Frontal cortex (tissue), 3 donors: ENCODE measurements at regions not wholly inside any gene's neighbourhood (a gene's known extent, or its start where the extent isn't known, plus 50 kb on each side); places are given as distances from the start of the nearest gene placed in this dataset.

Experiments used
- DNase-seq, 2 donors: peaks; one replicate each; pipeline ENCODE4 v3.0.0; 2012; ENCODE audit warnings: low spot score in 2 of 2
- FAIRE-seq: peaks from 2 replicates; lab custom pipeline; 2012; peaks lifted over from hg19 to GRCh38; lab: Jason Lieb, UNC
- donor health status: control.
- donor health status: control.
- donor health status: control.

DNA sequence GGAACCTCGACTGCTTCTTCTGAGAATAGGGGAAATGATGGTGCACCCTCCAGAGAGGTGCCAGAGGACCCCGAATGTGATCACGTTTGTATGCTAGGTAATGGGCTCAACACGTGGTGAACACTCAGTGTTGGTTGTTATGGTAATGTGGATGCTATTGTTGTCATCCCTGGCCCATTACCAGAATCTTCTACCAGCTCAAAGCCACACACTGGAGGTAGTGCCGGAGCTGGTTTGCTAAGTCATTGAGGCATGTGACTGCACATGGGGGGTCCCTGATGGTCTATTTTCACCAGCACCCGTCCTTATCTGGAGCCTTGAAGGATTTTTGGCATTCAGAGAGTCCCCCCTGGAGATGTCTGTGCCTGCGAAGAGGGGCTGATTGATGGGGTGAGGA is 119.1 kb upstream of the CD82 start:
- FAIRE-seq: no peak

DNA sequence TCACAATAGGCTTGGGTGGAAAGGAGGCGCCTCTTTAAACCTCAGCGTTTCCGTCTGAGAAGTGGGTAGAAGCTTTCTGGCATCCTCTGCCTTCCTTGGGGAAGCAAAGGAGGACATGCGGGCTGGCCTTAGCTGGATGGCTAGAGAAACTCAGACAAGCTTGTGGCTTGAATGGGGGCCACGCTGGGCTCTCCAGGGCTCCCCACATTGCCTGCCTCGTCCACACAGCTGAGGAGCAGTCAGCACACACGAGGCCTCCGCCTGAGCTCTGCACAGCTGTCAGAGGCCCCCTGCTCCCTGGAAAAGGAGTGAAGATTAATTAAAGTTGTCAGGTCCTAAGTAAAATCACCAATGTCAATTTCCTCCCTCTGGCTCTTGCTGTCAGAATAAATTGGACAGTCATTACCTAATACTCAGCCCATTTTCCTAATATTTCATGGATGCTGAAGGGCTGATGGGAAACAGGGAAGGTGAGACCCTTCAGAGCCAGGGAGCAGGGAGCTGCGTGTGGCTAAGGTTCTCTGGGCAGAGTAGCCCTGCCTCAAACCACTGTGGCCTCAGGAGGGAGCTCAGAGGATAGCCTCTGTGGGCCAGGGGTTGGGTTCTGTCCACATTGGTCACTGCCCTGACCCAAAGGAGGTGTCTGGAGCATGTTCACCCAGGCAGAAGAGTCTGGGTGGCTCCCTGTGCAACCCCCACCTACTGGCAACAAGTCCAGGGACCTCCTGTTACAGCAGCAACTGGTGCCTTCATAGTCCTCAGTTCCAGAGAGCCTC is 118.3 kb upstream of the CD82 start:
- no peak for FAIRE-seq
- no peak for DNase-seq

More for the DNA sequence above, 119.1 kb upstream of the CD82 start:
- DNase-seq: no peak

DNA sequence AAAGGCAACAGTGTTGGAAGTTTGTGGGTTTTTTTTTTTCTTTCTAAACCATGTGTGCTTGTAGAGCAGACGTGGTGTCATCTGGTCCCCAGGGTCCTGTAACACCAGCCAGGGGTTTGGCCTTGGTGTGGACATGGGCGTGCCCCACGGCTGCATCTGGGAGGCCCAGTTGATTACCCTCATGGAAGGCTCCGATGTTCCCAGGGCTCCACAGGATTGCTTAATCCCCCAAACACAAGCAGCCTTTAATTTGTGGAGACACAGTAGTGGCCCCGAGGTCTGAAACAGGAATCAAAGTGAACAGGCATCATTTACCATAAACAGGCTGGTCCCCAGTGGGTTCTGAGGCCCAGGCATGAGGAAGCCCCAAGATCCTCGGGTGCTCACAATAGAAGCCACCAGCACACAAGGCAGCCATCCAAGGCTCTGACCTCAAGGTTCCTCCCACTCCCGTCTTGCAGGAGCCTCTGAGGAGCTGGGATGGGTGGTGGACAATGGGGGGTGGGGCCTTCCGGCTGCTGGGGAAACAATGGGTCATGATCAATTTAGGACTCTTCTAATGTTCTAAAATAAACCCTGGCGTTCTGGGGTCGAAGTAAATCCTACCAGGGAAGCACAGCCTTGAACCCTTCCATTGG is 115.0 kb upstream of the CD82 start:
- no peak for DNase-seq
- no peak for FAIRE-seq

DNA sequence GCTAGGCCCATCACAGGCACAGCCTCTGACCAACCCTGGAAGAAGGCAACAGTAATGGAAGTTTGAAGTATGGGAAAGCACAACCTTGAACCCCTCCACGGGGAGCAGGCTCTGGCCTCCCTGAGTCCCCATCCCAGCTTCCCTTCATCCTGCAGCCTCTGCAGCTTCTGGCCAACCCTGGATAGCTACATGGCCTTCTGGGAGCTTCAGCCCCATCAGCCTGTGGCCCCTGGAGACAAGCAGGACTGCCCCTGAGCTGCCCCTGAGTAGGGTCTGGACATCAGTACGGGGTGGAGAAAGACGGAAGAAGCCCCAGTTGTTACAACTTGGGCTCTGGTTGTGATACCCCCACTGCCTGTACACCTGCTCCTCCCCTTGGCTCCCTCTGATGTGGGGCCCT is 113.8 kb upstream of the CD82 start:
- FAIRE-seq (no peak), DNase-seq (no peak)

GRCh38 chr11:44452827-44453572 is 112.5 kb upstream of the CD82 start:
- DNase-seq (no peak), FAIRE-seq (no peak)

DNA sequence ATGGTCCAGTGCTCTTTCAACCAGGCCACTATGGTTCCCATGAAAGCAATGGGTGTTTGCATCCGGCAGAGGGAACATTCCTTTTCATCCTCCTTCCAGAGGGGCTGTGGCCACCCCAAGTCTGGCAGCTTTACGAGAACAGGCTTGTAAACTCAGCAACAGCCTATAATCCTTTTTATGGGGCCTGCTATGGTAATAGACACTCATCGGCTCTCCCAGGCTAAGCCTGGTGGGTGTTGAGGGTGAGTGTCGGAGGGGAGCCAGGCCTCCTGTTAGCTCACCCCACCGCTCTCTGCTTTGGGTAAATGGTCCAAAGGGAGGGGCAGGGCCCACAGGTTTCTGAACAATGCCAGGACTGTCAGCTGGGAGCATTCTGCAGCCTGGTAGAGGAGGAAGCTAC is 111.6 kb upstream of the CD82 start:
- FAIRE-seq: no peak
- DNase-seq: no peak

- DNase-seq: no peak
- no peak for FAIRE-seq
Measured at GRCh38 chr11:44454666-44455065, 110.8 kb upstream of the CD82 start.

DNA sequence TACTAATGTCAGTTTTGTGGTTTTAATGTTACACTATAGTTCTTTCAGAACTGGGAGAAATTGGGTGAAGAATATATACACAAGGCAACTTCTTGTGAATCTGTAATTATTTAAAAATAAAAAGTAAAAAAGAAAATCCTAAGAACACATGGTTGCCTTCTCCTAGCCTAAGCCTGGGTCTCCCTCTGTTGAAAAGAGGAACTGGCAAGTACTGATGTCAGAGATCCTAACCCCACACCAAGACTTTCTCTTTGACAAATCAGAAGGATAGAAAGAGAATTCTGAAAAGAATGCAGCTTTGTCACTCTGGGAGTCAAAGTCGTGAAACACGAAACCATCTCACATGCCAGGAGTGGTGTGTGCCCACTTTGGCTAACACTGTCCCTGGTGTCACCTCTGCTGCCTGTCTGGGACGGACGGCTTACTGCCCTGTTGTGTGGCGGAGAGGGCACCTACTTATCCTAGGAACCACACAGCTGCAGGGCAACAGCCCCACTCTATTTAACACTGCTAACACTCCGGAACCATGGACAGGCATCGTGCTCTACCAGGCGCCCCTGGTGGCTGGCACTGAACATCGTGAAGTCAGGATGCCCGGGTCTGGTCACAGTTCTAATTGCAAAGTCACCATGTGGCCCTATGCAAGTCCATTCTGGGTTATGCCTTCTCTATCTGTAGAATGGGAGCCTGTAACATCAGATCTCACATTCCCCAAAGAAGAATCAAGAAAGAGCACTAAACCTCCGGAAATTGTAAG is 108.7 kb upstream of the CD82 start:
- no peak for FAIRE-seq
- no peak for DNase-seq

- FAIRE-seq (no peak), DNase-seq (no peak)
Measured at GRCh38 chr11:44457862-44458261, 107.6 kb upstream of the CD82 start.

DNA sequence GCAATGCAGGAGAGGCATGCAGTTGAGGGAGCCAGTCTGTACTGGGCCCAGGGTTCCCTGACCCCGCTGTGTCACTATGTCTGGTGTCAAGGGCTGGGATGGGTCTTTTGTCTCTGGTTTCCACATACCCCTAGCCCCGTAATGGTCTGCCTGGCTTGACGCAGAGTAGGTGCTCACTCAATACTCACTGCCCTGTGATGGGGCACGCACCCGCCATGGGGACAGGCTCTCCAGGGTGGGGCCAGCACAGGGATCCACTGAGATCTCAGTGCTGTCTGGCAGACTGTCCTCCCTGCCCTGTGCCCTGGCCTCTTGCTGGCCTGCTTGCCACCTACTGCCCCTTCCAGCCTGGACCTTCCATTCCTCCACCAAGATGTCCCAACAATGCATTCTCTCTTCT is 101.7 kb upstream of the CD82 start:
- FAIRE-seq: no peak

GRCh38 chr11:44464741-44465140 is 100.7 kb upstream of the CD82 start:
- FAIRE-seq (no peak), DNase-seq (no peak)

More for the DNA sequence above, 101.7 kb upstream of the CD82 start:
- no peak for DNase-seq

- no peak for DNase-seq
- no peak for FAIRE-seq
Measured at GRCh38 chr11:44466531-44467205, 98.8 kb upstream of the CD82 start.

GRCh38 chr11:44467413-44467812 is 98.0 kb upstream of the CD82 start:
- no peak for DNase-seq
- FAIRE-seq: no peak

DNA sequence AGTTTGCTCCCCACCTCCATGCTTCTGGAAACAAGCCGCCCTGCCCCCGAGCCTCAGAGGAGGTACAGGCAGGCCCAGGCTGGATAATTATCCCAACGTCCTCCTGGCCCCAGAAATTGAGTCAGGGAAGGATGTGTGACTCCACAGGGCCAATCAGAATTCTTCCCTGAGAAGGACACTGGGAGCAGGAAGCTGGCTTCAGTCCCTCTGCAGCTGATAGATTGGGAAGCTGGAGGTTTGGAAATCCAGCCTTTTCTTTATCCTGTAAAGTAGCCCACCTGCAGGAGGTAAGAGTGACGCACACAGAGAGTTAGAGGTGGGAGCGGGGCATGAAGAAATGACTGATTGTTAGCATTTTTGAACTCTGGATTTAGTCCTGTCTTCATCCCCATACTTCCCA is 97.5 kb upstream of the CD82 start:
- DNase-seq (no peak), FAIRE-seq (no peak)

- no peak for DNase-seq
Measured at GRCh38 chr11:44468345-44468988, 97.0 kb upstream of the CD82 start.

GRCh38 chr11:44469412-44469811 is 96.1 kb upstream of the CD82 start:
- DNase-seq (no peak), FAIRE-seq (no peak)

More at GRCh38 chr11:44468345-44468988, 97.0 kb upstream of the CD82 start:
- FAIRE-seq: no peak

- DNase-seq (no peak), FAIRE-seq (no peak)
Measured at GRCh38 chr11:44470854-44471253, 94.6 kb upstream of the CD82 start.

GRCh38 chr11:44471603-44472002 is 93.9 kb upstream of the CD82 start:
- FAIRE-seq (no peak), DNase-seq (no peak)

GRCh38 chr11:44472916-44473315 is 92.5 kb upstream of the CD82 start:
- DNase-seq (no peak), FAIRE-seq (no peak)
